ENCODE measurements at regions not wholly inside any gene's neighbourhood (a gene's known extent, or its start where the extent isn't known, plus 50 kb on each side); places are given as distances from the start of the nearest gene placed in this dataset.

- no peak overlapping the region for H3K4me2 ChIP-seq
- DNase-seq (ENCODE audit: low spot score): no peak
- H3K27ac ChIP-seq: no peak overlapping the region
- no peaks in the 10 kb centered on the region for H3K9me3 ChIP-seq (ENCODE audit: low read depth)
- TF ChIP-seq CTCF (IDR thresholded peaks at IDR 0.05; ENCODE audit: poor library complexity) (no peak), EZH2 (IDR thresholded peaks at IDR 0.05; ENCODE audit: borderline replicate concordance) (no peak), EZH2phosphoT487 (IDR thresholded peaks at IDR 0.05; ENCODE audit: low read depth, severe bottlenecking, unreplicated experiment) (no peak)
- H3K4me1 ChIP-seq (ENCODE audit: insufficient read depth): no peaks in the 10 kb centered on the region
- no peaks in the 10 kb centered on the region for H3K9me2 ChIP-seq (replicated peaks; ENCODE audit: insufficient read depth)
- 78% methylated on average over 7 of the region's 7 CpGs for WGBS (ENCODE audit: low lambda C conversion rate, missing lambda C conversion rate)
- H3K4me3 ChIP-seq: no peak overlapping the region
- no peaks in the 10 kb centered on the region for H3K27me3 ChIP-seq
- no peaks in the 10 kb centered on the region for H3K36me3 ChIP-seq (replicated peaks; ENCODE audit: insufficient read depth, low read depth)
- no peak overlapping the region for H2AFZ ChIP-seq
- no peaks in the 10 kb centered on the region for H3K79me2 ChIP-seq
- H4K20me1 ChIP-seq (ENCODE audit: insufficient read depth, poor library complexity, severe bottlenecking): no peaks in the 10 kb centered on the region
These were observed 657.1 kb upstream of the BRINP3 start for GRCh38 chr1:191134796-191135195.

- Histone ChIP-seq H3K9me3 (ENCODE audit: low read depth) (no peaks in the 10 kb centered on the region), H3K9me2 (replicated peaks; ENCODE audit: insufficient read depth) (no peaks in the 10 kb centered on the region), H2AFZ (no peak overlapping the region), H3K4me1 (ENCODE audit: insufficient read depth) (no peaks in the 10 kb centered on the region), H3K4me2 (no peak overlapping the region), H3K27me3 (no peaks in the 10 kb centered on the region), H4K20me1 (ENCODE audit: insufficient read depth, poor library complexity, severe bottlenecking) (no peaks in the 10 kb centered on the region), H3K79me2 (no peaks in the 10 kb centered on the region), H3K27ac (no peak overlapping the region), H3K36me3 (replicated peaks; ENCODE audit: insufficient read depth, low read depth) (no peaks in the 10 kb centered on the region), H3K4me3 (no peak overlapping the region)
- 65% methylated on average over 1 of the region's 1 CpG for WGBS (ENCODE audit: low lambda C conversion rate, missing lambda C conversion rate)
- TF ChIP-seq CTCF (IDR thresholded peaks at IDR 0.05; ENCODE audit: poor library complexity): no peak
- no peak for TF ChIP-seq EZH2phosphoT487 (IDR thresholded peaks at IDR 0.05; ENCODE audit: low read depth, severe bottlenecking, unreplicated experiment)
- TF ChIP-seq EZH2 (IDR thresholded peaks at IDR 0.05; ENCODE audit: borderline replicate concordance): no peak
- DNase-seq (ENCODE audit: low spot score): no peak
These were observed 662.4 kb upstream of the BRINP3 start for GRCh38 chr1:191140038-191140437.

- TF ChIP-seq EZH2phosphoT487 (IDR thresholded peaks at IDR 0.05; ENCODE audit: low read depth, severe bottlenecking, unreplicated experiment): no peak
- TF ChIP-seq CTCF (IDR thresholded peaks at IDR 0.05; ENCODE audit: poor library complexity): no peak
- TF ChIP-seq EZH2 (IDR thresholded peaks at IDR 0.05; ENCODE audit: borderline replicate concordance): no peak
- H3K4me1 ChIP-seq (ENCODE audit: insufficient read depth): no peaks in the 10 kb centered on the region
- no peak overlapping the region for H2AFZ ChIP-seq
- no peaks in the 10 kb centered on the region for H3K9me3 ChIP-seq (ENCODE audit: low read depth)
- WGBS (ENCODE audit: low lambda C conversion rate, missing lambda C conversion rate): 67% methylated on average over 3 of the region's 3 CpGs
- H3K36me3 ChIP-seq (replicated peaks; ENCODE audit: insufficient read depth, low read depth): no peaks in the 10 kb centered on the region
- H3K27ac ChIP-seq: no peak overlapping the region
- no peak for DNase-seq (ENCODE audit: low spot score)
- no peak overlapping the region for H3K4me3 ChIP-seq
- no peak overlapping the region for H3K4me2 ChIP-seq
- H3K27me3 ChIP-seq: no peaks in the 10 kb centered on the region
- no peaks in the 10 kb centered on the region for H4K20me1 ChIP-seq (ENCODE audit: insufficient read depth, poor library complexity, severe bottlenecking)
- H3K9me2 ChIP-seq (replicated peaks; ENCODE audit: insufficient read depth): no peaks in the 10 kb centered on the region
- H3K79me2 ChIP-seq: no peaks in the 10 kb centered on the region
These were observed 665.1 kb upstream of the BRINP3 start for GRCh38 chr1:191142748-191143147.

- no peaks in the 10 kb centered on the region for H3K9me2 ChIP-seq (replicated peaks; ENCODE audit: insufficient read depth)
- WGBS (ENCODE audit: low lambda C conversion rate, missing lambda C conversion rate): 79% methylated on average over 3 of the region's 3 CpGs
- no peaks in the 10 kb centered on the region for H4K20me1 ChIP-seq (ENCODE audit: insufficient read depth, poor library complexity, severe bottlenecking)
- H2AFZ ChIP-seq: no peak overlapping the region
- H3K36me3 ChIP-seq (replicated peaks; ENCODE audit: insufficient read depth, low read depth): no peaks in the 10 kb centered on the region
- no peaks in the 10 kb centered on the region for H3K79me2 ChIP-seq
- no peak overlapping the region for H3K4me3 ChIP-seq
- DNase-seq (ENCODE audit: low spot score): no peak
- H3K27me3 ChIP-seq: no peaks in the 10 kb centered on the region
- H3K27ac ChIP-seq: no peak overlapping the region
- no peaks in the 10 kb centered on the region for H3K4me1 ChIP-seq (ENCODE audit: insufficient read depth)
- no peak for TF ChIP-seq CTCF (IDR thresholded peaks at IDR 0.05; ENCODE audit: poor library complexity)
- TF ChIP-seq EZH2phosphoT487 (IDR thresholded peaks at IDR 0.05; ENCODE audit: low read depth, severe bottlenecking, unreplicated experiment): no peak
- TF ChIP-seq EZH2 (IDR thresholded peaks at IDR 0.05; ENCODE audit: borderline replicate concordance): no peak
- no peaks in the 10 kb centered on the region for H3K9me3 ChIP-seq (ENCODE audit: low read depth)
- H3K4me2 ChIP-seq: no peak overlapping the region
These were observed 668.2 kb upstream of the BRINP3 start for GRCh38 chr1:191145834-191146233.
